SU-DHL-6 (cell line): ENCODE measurements at regions not wholly inside any gene's neighbourhood (a gene's known extent, or its start where the extent isn't known, plus 50 kb on each side); places are given as distances from the start of the nearest gene placed in this dataset.
"Not testable (repeated sequence)": the region's sequence is repeated elsewhere in the genome, so short reads cannot be mapped to it uniquely, and the experiment has no call there.

Source experiments
- H2AFZ ChIP-seq: fragments of 200-600 bp; sonication (generic); 2 replicates; pipeline ENCODE4 v1.6.1; 2014; ENCODE audit warnings: low read depth, mild to moderate bottlenecking, moderate library complexity, mixed read lengths, antibody characterized with exemption, low read length; ENCODE audit not compliant: severe bottlenecking
- H3F3A ChIP-seq: fragments of 200-600 bp; shearing (Covaris generic); 2 replicates; pipeline ENCODE4 v1.6.0; 2016; ENCODE audit warnings: antibody characterized with exemption, mild to moderate bottlenecking; ENCODE audit not compliant: insufficient read depth
- H3K27ac ChIP-seq: fragments of 200-600 bp; sonication (generic); 2 replicates; pipeline ENCODE4 v1.5.1; 2016; ENCODE audit warnings: low read depth, mild to moderate bottlenecking, low read length, moderate library complexity, mixed read lengths
- H3K27me3 ChIP-seq: fragments of 200-600 bp; sonication (generic), shearing (Covaris generic); 2 replicates; pipeline ENCODE4 v1.6.0; 2014; ENCODE audit warnings: mild to moderate bottlenecking, low read length
- H3K36me3 ChIP-seq: fragments of 200-600 bp; sonication (generic); 2 replicates; pipeline ENCODE4 v1.6.1; 2014; ENCODE audit warnings: mild to moderate bottlenecking, low read length, mixed read lengths
- H3K4me2 ChIP-seq: fragments of 300-600, 200-600 bp; shearing (Covaris generic), sonication (generic); 2 replicates; pipeline ENCODE4 v1.6.0; 2014; ENCODE audit warnings: low read length, low read depth, mild to moderate bottlenecking; ENCODE audit not compliant: poor library complexity, severe bottlenecking
- H3K4me3 ChIP-seq: fragments of 200-600 bp; sonication (generic); 2 replicates; pipeline ENCODE4 v1.5.1; 2014; ENCODE audit warnings: antibody characterized with exemption, low read length, mild to moderate bottlenecking, mixed read lengths; ENCODE audit not compliant: insufficient read depth, poor library complexity, severe bottlenecking
- H3K79me2 ChIP-seq: fragments of 200-600 bp; sonication (generic); 2 replicates; pipeline ENCODE4 v1.6.1; 2014; ENCODE audit warnings: mild to moderate bottlenecking, low read length, moderate library complexity; ENCODE audit not compliant: insufficient read depth
- H3K9ac ChIP-seq: fragments of 200-600 bp; sonication (generic); 2 replicates; pipeline ENCODE4 v1.7.0; 2014; ENCODE audit warnings: mild to moderate bottlenecking, low read length
- H3K9me2 ChIP-seq: fragments of 200-600 bp; sonication (generic); replicated peaks from 2 replicates; pipeline ENCODE4 v1.6.1; 2014; ENCODE audit warnings: low read length; ENCODE audit not compliant: insufficient read depth
- H3K9me3 ChIP-seq: fragments of 200-600 bp; sonication (generic); 2 replicates; pipeline ENCODE4 v1.6.1; 2014; ENCODE audit warnings: low read length, mixed read lengths; ENCODE audit not compliant: insufficient read depth
- H4K20me1 ChIP-seq: fragments of 200-600 bp; sonication (generic); 2 replicates; pipeline ENCODE4 v1.6.1; 2014; ENCODE audit warnings: low read depth, mild to moderate bottlenecking, antibody characterized with exemption, low read length, moderate library complexity, mixed read lengths
- CTCF ChIP-seq: fragments of 200-600 bp; sonication (generic); IDR thresholded peaks from one replicate; pipeline ENCODE4 v1.5.1; 2017; ENCODE audit warnings: antibody characterized with exemption, mild to moderate bottlenecking, low read length, moderate library complexity; ENCODE audit not compliant: insufficient read depth, poor library complexity, severe bottlenecking
- EZH2phosphoT487 ChIP-seq: fragments of 200-600 bp; sonication (generic), shearing (Covaris generic); conservative IDR thresholded peaks from 2 replicates; pipeline ENCODE4 v1.6.1; 2018; ENCODE audit warnings: mild to moderate bottlenecking, antibody characterized with exemption, low read length, moderate library complexity, mixed read lengths

- H3K4me2 ChIP-seq, result no peak overlapping the region
- no peaks in the 10 kb centered on the region for H3K9me2 ChIP-seq
- no peaks in the 10 kb centered on the region for H3F3A ChIP-seq
- no peak overlapping the region for H3K4me3 ChIP-seq
- no peak for TF ChIP-seq CTCF
- TF ChIP-seq EZH2phosphoT487, result no peak
- H3K9me3 ChIP-seq, result no peaks in the 10 kb centered on the region
- H2AFZ ChIP-seq, result no peak overlapping the region
- H3K79me2 ChIP-seq, result no peaks in the 10 kb centered on the region
- H3K36me3 ChIP-seq, result no peaks in the 10 kb centered on the region
- no peak overlapping the region for H3K27ac ChIP-seq
- no peaks in the 10 kb centered on the region for H4K20me1 ChIP-seq
- H3K27me3 ChIP-seq, result no peaks in the 10 kb centered on the region
- no peak overlapping the region for H3K9ac ChIP-seq
Measured at GRCh38 chr10:129210876-129211275, 256.2 kb upstream of the MGMT start.

- Histone ChIP-seq H3K4me3 (no peak overlapping the region), H3K9ac (no peak overlapping the region), H3K36me3 (no peaks in the 10 kb centered on the region), H3K79me2 (no peaks in the 10 kb centered on the region), H3K4me2 (no peak overlapping the region), H3K9me3 (no peaks in the 10 kb centered on the region), H3K9me2 (no peaks in the 10 kb centered on the region), H4K20me1 (no peaks in the 10 kb centered on the region), H3K27me3 (no peaks in the 10 kb centered on the region), H2AFZ (no peak overlapping the region), H3K27ac (no peak overlapping the region), H3F3A (no peaks in the 10 kb centered on the region)
- TF ChIP-seq CTCF, result no peak
- no peak for TF ChIP-seq EZH2phosphoT487
Measured at GRCh38 chr10:129213256-129213655, 253.8 kb upstream of the MGMT start.

GRCh38 chr10:129213996-129214395 lies 253.0 kb upstream of the MGMT start:
- not testable (repeated sequence) for H3K9ac ChIP-seq, H3K4me3 ChIP-seq, H3K79me2 ChIP-seq, H3K4me2 ChIP-seq, H3K27me3 ChIP-seq, H3K36me3 ChIP-seq, H2AFZ ChIP-seq, H3K27ac ChIP-seq, H3K9me3 ChIP-seq, H3K9me2 ChIP-seq, H4K20me1 ChIP-seq, H3F3A ChIP-seq

- Histone ChIP-seq H3K9me2 (no peaks in the 10 kb centered on the region), H3K36me3 (no peaks in the 10 kb centered on the region), H3K79me2 (no peaks in the 10 kb centered on the region), H3K4me3 (no peak overlapping the region), H2AFZ (no peak overlapping the region), H3K4me2 (no peak overlapping the region), H4K20me1 (no peaks in the 10 kb centered on the region), H3K9ac (no peak overlapping the region), H3K27me3 (no peaks in the 10 kb centered on the region), H3K9me3 (no peaks in the 10 kb centered on the region), H3F3A (no peaks in the 10 kb centered on the region), H3K27ac (no peak overlapping the region)
- TF ChIP-seq EZH2phosphoT487 (no peak), CTCF (no peak)
Measured at GRCh38 chr10:129219364-129219763, 247.7 kb upstream of the MGMT start.
